ENCODE measurements at regions not wholly inside any gene's neighbourhood (a gene's known extent, or its start where the extent isn't known, plus 50 kb on each side); places are given as distances from the start of the nearest gene placed in this dataset.
A peak's percentile ranks its signal among the peaks of the same experiment; 100 is the strongest.

- DNase-seq (ENCODE audit: low spot score) = no peak
Measured at GRCh38 chr11:122173074-122173450, 57.0 kb upstream of the BLID start.

GRCh38 chr11:122172352-122173073, 56.5 kb upstream of the BLID start:
- no peak for DNase-seq (ENCODE audit: low spot score)

- DNase-seq (ENCODE audit: low spot score) = peak; percentile 76
Measured at GRCh38 chr11:122170815-122171475, 54.9 kb upstream of the BLID start.

GRCh38 chr11:122168218-122168617, 52.2 kb upstream of the BLID start:
- DNase-seq (ENCODE audit: low spot score) = no peak

- DNase-seq (ENCODE audit: low spot score) = peak; percentile 60
Measured at GRCh38 chr11:122167100-122167499, 51.1 kb upstream of the BLID start.

GRCh38 chr11:122165607-122166371, 49.8 kb upstream of the BLID start:
- DNase-seq (ENCODE audit: low spot score) = no peak
